ENCODE measurements at regions not wholly inside any gene's neighbourhood (a gene's known extent, or its start where the extent isn't known, plus 50 kb on each side); places are given as distances from the start of the nearest gene placed in this dataset.
A peak's percentile ranks its signal among the peaks of the same experiment; 100 is the strongest.

DNA sequence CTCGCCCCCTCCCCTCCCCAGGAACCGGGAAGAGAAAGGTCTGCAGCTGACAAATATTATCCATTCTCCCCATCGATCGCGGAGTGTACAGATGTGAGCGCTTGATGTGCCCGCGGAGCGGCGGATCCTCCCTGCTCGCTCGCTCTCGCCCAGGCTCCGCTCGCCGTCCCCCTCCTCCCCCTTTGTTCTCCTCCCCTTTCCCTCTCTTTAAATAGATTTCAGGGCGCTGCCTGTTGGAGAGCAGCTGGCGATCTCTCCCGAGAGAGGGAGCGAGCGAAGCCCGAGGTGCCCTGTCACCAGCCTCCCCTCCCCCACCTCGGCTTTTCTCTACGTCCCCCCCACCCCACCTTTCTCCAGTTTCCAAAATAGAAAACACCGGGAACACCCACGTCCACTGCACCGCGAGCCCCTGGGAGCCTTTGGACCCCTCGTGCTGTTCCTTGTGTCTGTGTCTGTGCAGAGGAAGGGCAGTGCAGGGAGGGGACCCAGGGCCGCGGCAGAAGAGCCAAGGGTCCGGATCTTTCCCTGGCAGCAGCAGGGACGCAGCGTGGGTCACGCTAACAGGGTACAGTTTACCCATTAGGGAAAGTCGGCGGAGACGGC is 56.6 kb upstream of the BCOR start (continued):
- TF ChIP-seq ZBTB4 (CRISPR knock-in tag; IDR thresholded peaks at IDR 0.05; ENCODE audit: borderline replicate concordance) (no peak), TOPORS (CRISPR knock-in tag; IDR thresholded peaks at IDR 0.05) (no peak), HNRNPH1 (optimal IDR thresholded peaks at IDR 0.05; ENCODE audit: low read depth, low read length) (no peak), ELF1 (CRISPR knock-in tag; IDR thresholded peaks at IDR 0.05) (no peak), RXRB (CRISPR knock-in tag; IDR thresholded peaks at IDR 0.05; ENCODE audit: borderline replicate concordance) (peak; percentile 33), SAFB2 (CRISPR knock-in tag; IDR thresholded peaks at IDR 0.05; ENCODE audit: borderline replicate concordance, low read depth) (no peak), HNRNPLL (IDR thresholded peaks at IDR 0.05; ENCODE audit: low read depth, low read length, poor library complexity, severe bottlenecking) (no peak), FOXP1 (IDR thresholded peaks at IDR 0.05) (no peak), FOXP1 (CRISPR knock-in tag; IDR thresholded peaks at IDR 0.05) (peak; percentile 30; the same call in 1 of the 2 replicates), KLF9 (CRISPR knock-in tag; IDR thresholded peaks at IDR 0.05; ENCODE audit: low read depth) (no peak), SOX6 (IDR thresholded peaks at IDR 0.05) (no peak), SOX6 (CRISPR knock-in tag; IDR thresholded peaks at IDR 0.05) (peak; percentile 46), NR2F2 (IDR thresholded peaks at IDR 0.05; ENCODE audit: borderline replicate concordance, low read depth) (0 out of 2 replicates have a peak, but pooled peaks have one; percentile 21), ARID2 (CRISPR knock-in tag; IDR thresholded peaks at IDR 0.05; ENCODE audit: borderline replicate concordance) (no peak), FOXA3 (CRISPR knock-in tag; IDR thresholded peaks at IDR 0.05) (0 out of 2 replicates have a peak, but pooled peaks have one; percentile 9), ZNF768 (CRISPR knock-in tag; IDR thresholded peaks at IDR 0.05) (no peak), MAZ (IDR thresholded peaks at IDR 0.05; ENCODE audit: borderline replicate concordance, low read depth, low read length) (peak; percentile 58; the same call in 1 of the 2 replicates), MAZ (CRISPR knock-in tag; IDR thresholded peaks at IDR 0.05; ENCODE audit: low read depth) (0 out of 2 replicates have a peak, but pooled peaks have one; percentile 27)
- TF ChIP-seq, protein P1, sequence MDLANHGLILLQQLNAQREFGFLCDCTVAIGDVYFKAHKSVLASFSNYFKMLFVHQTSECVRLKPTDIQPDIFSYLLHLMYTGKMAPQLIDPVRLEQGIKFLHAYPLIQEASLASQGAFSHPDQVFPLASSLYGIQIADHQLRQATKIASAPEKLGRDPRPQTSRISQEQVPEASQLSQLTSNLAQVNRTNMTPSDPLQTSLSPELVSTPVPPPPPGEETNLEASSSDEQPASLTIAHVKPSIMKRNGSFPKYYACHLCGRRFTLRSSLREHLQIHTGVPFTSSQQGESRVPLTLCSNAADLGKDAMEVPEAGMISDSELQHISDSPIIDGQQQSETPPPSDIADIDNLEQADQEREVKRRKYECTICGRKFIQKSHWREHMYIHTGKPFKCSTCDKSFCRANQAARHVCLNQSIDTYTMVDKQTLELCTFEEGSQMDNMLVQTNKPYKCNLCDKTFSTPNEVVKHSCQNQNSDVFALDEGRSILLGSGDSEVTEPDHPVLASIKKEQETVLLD (CRISPR knock-in tag; IDR thresholded peaks at IDR 0.05; ENCODE audit: low read depth): no peak
- TF ChIP-seq, protein P2, sequence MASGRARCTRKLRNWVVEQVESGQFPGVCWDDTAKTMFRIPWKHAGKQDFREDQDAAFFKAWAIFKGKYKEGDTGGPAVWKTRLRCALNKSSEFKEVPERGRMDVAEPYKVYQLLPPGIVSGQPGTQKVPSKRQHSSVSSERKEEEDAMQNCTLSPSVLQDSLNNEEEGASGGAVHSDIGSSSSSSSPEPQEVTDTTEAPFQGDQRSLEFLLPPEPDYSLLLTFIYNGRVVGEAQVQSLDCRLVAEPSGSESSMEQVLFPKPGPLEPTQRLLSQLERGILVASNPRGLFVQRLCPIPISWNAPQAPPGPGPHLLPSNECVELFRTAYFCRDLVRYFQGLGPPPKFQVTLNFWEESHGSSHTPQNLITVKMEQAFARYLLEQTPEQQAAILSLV (CRISPR knock-in tag; IDR thresholded peaks at IDR 0.05; ENCODE audit: borderline replicate concordance): no peak

Measured in HepG2 (cell line).